H1 (cell line): ENCODE measurements at regions not wholly inside any gene's neighbourhood (a gene's known extent, or its start where the extent isn't known, plus 50 kb on each side); places are given as distances from the start of the nearest gene placed in this dataset.

ENCODE experiments used
- CTCF ChIA-PET: fragments of 300-600 bp; sonication (Branson Sonifier 250); formaldehyde crosslinking; loops from one replicate; lab custom pipeline; 2021; ENCODE audit not compliant: partially characterized antibody; lab: Charles Lee
- POLR2A ChIA-PET: fragments of 300-600 bp; sonication (Branson Sonifier 250); formaldehyde crosslinking; loops from one replicate; lab custom pipeline; 2021; ENCODE audit warnings: inconsistent platforms; ENCODE audit not compliant: partially characterized antibody; lab: Charles Lee
- DNase-seq, 2 experiments: peaks; one replicate each; pipeline versions ENCODE4 v3.0.0 to v3.0.0-alpha.2; 2010 to 2022; ENCODE audit warnings: low spot score in 2 of 2, low read depth in 1 of 2, mixed read lengths in 1 of 2
- FAIRE-seq: peaks from 2 replicates; lab custom pipeline; 2011; peaks lifted over from hg19 to GRCh38; lab: Jason Lieb, UNC
- H2AFZ ChIP-seq: 2 replicates; pipeline ENCODE4 v1.8.1; 2012; ENCODE audit warnings: low read length, inconsistent platforms
- H2AK5ac ChIP-seq: 2 replicates; pipeline ENCODE4 v1.6.1; 2013; ENCODE audit warnings: low read depth, low read length
- H2BK120ac ChIP-seq: replicated peaks from 2 replicates; pipeline ENCODE3; 2013; ENCODE audit warnings: low read depth, low read length, inconsistent platforms
- H2BK12ac ChIP-seq: 2 replicates; pipeline ENCODE4 v1.6.1; 2013; ENCODE audit warnings: low read depth, low read length
- H2BK15ac ChIP-seq: 2 replicates; pipeline ENCODE4 v1.6.1; 2013; ENCODE audit warnings: low read length
- H2BK20ac ChIP-seq: 2 replicates; pipeline ENCODE4 v1.6.1; 2013; ENCODE audit warnings: low read length
- H2BK5ac ChIP-seq: 2 replicates; pipeline ENCODE4 v1.6.1; 2013; ENCODE audit warnings: low read depth, low read length
- H3K14ac ChIP-seq: 2 replicates; pipeline ENCODE4 v1.6.1; 2013; ENCODE audit warnings: inconsistent platforms; ENCODE audit not compliant: insufficient read length
- H3K18ac ChIP-seq: 2 replicates; pipeline ENCODE4 v1.6.1; 2013; ENCODE audit warnings: low read length; ENCODE audit errors: extremely low read depth
- H3K23ac ChIP-seq: 2 replicates; pipeline ENCODE4 v1.6.1; 2013; ENCODE audit warnings: inconsistent platforms; ENCODE audit not compliant: insufficient read length
- H3K23me2 ChIP-seq: 2 replicates; pipeline ENCODE4 v1.6.1; 2013; ENCODE audit warnings: low read depth, low read length
- H3K27ac ChIP-seq: 2 replicates; pipeline ENCODE4 v1.6.1; 2011; ENCODE audit warnings: low read depth, low read length, inconsistent platforms
- H3K27me3 ChIP-seq, 4 experiments: replicated peaks in 1 of 4; 1 replicate in 1 of 4; 2 replicates in 3 of 4; pipeline versions ENCODE4 v1.6.1 to v1.8.1; 2011 to 2013; ENCODE audit warnings: low read length in 3 of 4, mild to moderate bottlenecking in 3 of 4, inconsistent platforms in 2 of 4, mixed read lengths in 2 of 4, moderate library complexity in 1 of 4; ENCODE audit not compliant: control insufficient read depth in 3 of 4, insufficient read depth in 3 of 4; ENCODE audit errors: extremely low read depth in 1 of 4
- H3K36me3 ChIP-seq, 4 experiments: 2 replicates each; pipeline versions ENCODE4 v1.6.1 to v1.8.1; 2011 to 2013; ENCODE audit warnings: mild to moderate bottlenecking in 4 of 4, low read length in 3 of 4, moderate library complexity in 2 of 4, control low read depth in 1 of 4, inconsistent platforms in 1 of 4; ENCODE audit not compliant: insufficient read depth in 4 of 4, control insufficient read depth in 2 of 4
- H3K4ac ChIP-seq: replicated peaks from 2 replicates; pipeline ENCODE3; 2013; ENCODE audit warnings: low read length, low read depth, mixed read lengths, inconsistent platforms; ENCODE audit not compliant: insufficient read length
- H3K4me1 ChIP-seq, 4 experiments: replicated peaks in 1 of 4; 1 replicate in 1 of 4; 2 replicates in 3 of 4; pipeline versions ENCODE4 v1.6.1 to v1.8.1; 2011 to 2013; ENCODE audit warnings: low read length in 3 of 4, inconsistent platforms in 2 of 4, mixed read lengths in 1 of 4; ENCODE audit not compliant: insufficient read depth in 4 of 4, control insufficient read depth in 3 of 4
- H3K4me2 ChIP-seq, 2 experiments: 2 replicates each; pipeline versions ENCODE4 v1.6.1 to v1.8.1; 2011 to 2013; ENCODE audit warnings: low read depth in 2 of 2, low read length in 2 of 2, control low read depth in 1 of 2, inconsistent platforms in 1 of 2, mild to moderate bottlenecking in 1 of 2; ENCODE audit not compliant: insufficient read depth in 1 of 2
- H3K4me3 ChIP-seq, 4 experiments: fragments of 200-600, 300-600 bp in 1 of 4; sonication (generic), shearing (Covaris generic), sonication (Bioruptor Twin) in 1 of 4; 2 replicates each; pipeline versions ENCODE4 v1.5.1 to v1.8.1; 2011 to 2016; ENCODE audit warnings: low read length in 4 of 4, low read depth in 3 of 4, control low read depth in 2 of 4, inconsistent platforms in 2 of 4, mild to moderate bottlenecking in 2 of 4, mixed read lengths in 1 of 4, moderate library complexity in 1 of 4; ENCODE audit not compliant: insufficient read depth in 2 of 4; ENCODE audit errors: extremely low read depth in 1 of 4
- H3K56ac ChIP-seq: replicated peaks from 2 replicates; pipeline ENCODE3; 2013; ENCODE audit warnings: low read depth, mild to moderate bottlenecking, mixed read lengths, low read length, inconsistent platforms; ENCODE audit not compliant: insufficient read length
- H3K79me1 ChIP-seq: 2 replicates; pipeline ENCODE4 v1.6.1; 2013; ENCODE audit warnings: low read depth, low read length, control low read depth
- H3K79me2 ChIP-seq, 2 experiments: 2 replicates each; pipeline versions ENCODE4 v1.6.1 to v1.8.1; 2012 to 2013; ENCODE audit warnings: low read length in 2 of 2, mild to moderate bottlenecking in 2 of 2, inconsistent platforms in 1 of 2; ENCODE audit not compliant: insufficient read depth in 2 of 2, control insufficient read depth in 1 of 2
- H3K9ac ChIP-seq, 4 experiments: replicated peaks in 1 of 4; 1 replicate in 1 of 4; 2 replicates in 3 of 4; pipeline versions ENCODE4 v1.6.1 to v1.8.1; 2011 to 2013; ENCODE audit warnings: low read depth in 3 of 4, low read length in 3 of 4, control low read depth in 2 of 4, mild to moderate bottlenecking in 2 of 4, moderate library complexity in 2 of 4, inconsistent platforms in 1 of 4; ENCODE audit errors: extremely low read depth in 1 of 4
- H3K9me3 ChIP-seq, 2 experiments: 2 replicates each; pipeline versions ENCODE4 v1.6.1 to v1.8.1; 2012 to 2013; ENCODE audit warnings: mild to moderate bottlenecking in 2 of 2, moderate library complexity in 2 of 2, control low read depth in 1 of 2, inconsistent platforms in 1 of 2, low read depth in 1 of 2, low read length in 1 of 2, mixed read lengths in 1 of 2; ENCODE audit not compliant: insufficient read depth in 2 of 2
- H4K20me1 ChIP-seq, 2 experiments: replicated peaks in 1 of 2; 2 replicates each; pipeline versions ENCODE3 to v1.8.1; 2011 to 2013; ENCODE audit warnings: inconsistent platforms in 2 of 2, low read length in 2 of 2, mild to moderate bottlenecking in 1 of 2; ENCODE audit not compliant: insufficient read depth in 2 of 2, control insufficient read depth in 1 of 2
- H4K5ac ChIP-seq: 2 replicates; pipeline ENCODE4 v1.6.1; 2013; ENCODE audit warnings: low read length, low read depth, mixed read lengths, inconsistent platforms; ENCODE audit not compliant: insufficient read length
- H4K8ac ChIP-seq: 2 replicates; pipeline ENCODE4 v1.8.0; 2013; ENCODE audit warnings: mild to moderate bottlenecking, moderate library complexity, low read length, inconsistent platforms; ENCODE audit not compliant: insufficient read depth; ENCODE audit errors: extremely low read depth
- H4K91ac ChIP-seq: replicated peaks from 2 replicates; pipeline ENCODE3; 2013; ENCODE audit warnings: low read length, mixed read lengths, inconsistent platforms; ENCODE audit not compliant: insufficient read length
- ATF3 ChIP-seq: IDR thresholded peaks from 2 replicates; pipeline ENCODE4 v1.6.1; 2011; ENCODE audit warnings: low read depth, mild to moderate bottlenecking, low read length; ENCODE audit not compliant: insufficient read depth
- CBX8 ChIP-seq: fragments of 300-800, 300-1000 bp; sonication (generic); IDR thresholded peaks from 2 replicates; pipeline ENCODE4 v1.7.1; 2016; ENCODE audit warnings: low read depth, low read length, borderline replicate concordance
- EGR1 ChIP-seq: IDR thresholded peaks from 2 replicates; pipeline ENCODE4 v1.6.1; 2011; ENCODE audit warnings: low read depth, low read length, borderline replicate concordance
- FOSL1 ChIP-seq: IDR thresholded peaks from 2 replicates; pipeline ENCODE4 v1.6.1; 2011; ENCODE audit warnings: mild to moderate bottlenecking, low read depth, low read length, moderate library complexity; ENCODE audit not compliant: insufficient read depth
- GABPA ChIP-seq: IDR thresholded peaks from 2 replicates; pipeline ENCODE4 v1.6.1; 2011; ENCODE audit warnings: mild to moderate bottlenecking, low read length, moderate library complexity, borderline replicate concordance; ENCODE audit not compliant: insufficient read depth
- JUN ChIP-seq: IDR thresholded peaks from 2 replicates; pipeline ENCODE4 v1.6.1; 2011; ENCODE audit warnings: low read depth, mild to moderate bottlenecking, improper control_type of control experiment, low read length
- KDM1A ChIP-seq: fragments of 200-600, 300-600 bp; sonication (generic); IDR thresholded peaks from 2 replicates; pipeline ENCODE4 v1.7.1; 2016; ENCODE audit warnings: mild to moderate bottlenecking, low read length, borderline replicate concordance
- MAX ChIP-seq: IDR thresholded peaks from 2 replicates; pipeline ENCODE4 v1.6.1; 2012; ENCODE audit warnings: inconsistent platforms
- POLR2AphosphoS5 ChIP-seq: IDR thresholded peaks from 2 replicates; pipeline ENCODE4 v1.6.1; 2011; ENCODE audit warnings: low read depth, low read length
- SP2 ChIP-seq: IDR thresholded peaks from 2 replicates; pipeline ENCODE4 v1.6.1; 2012; ENCODE audit warnings: mild to moderate bottlenecking, low read length, inconsistent platforms
- SP4 ChIP-seq: IDR thresholded peaks from 2 replicates; pipeline ENCODE4 v1.6.1; 2012; ENCODE audit warnings: low read length, inconsistent platforms
- WGBS, 2 experiments: shearing (Covaris generic) in 1 of 2; methylation state at CpG; one replicate each; pipeline versions ENCODE4 v1.1.6 to v1.1.7; 2013 to 2015; ENCODE audit warnings: low lambda C conversion rate in 2 of 2, mixed read lengths in 2 of 2, inconsistent platforms in 1 of 2, low coverage in 1 of 2, missing lambda C conversion rate in 1 of 2; ENCODE audit not compliant: insufficient replicate concordance in 2 of 2, insufficient coverage in 1 of 2, insufficient read length in 1 of 2; ENCODE audit errors: extremely low coverage in 1 of 2, missing lambda C conversion rate in 1 of 2; 5-methylcytosine and 5-hydroxymethylcytosine counted together

- Histone ChIP-seq H3K9ac (no peak overlapping the region), H3K9me3 (no peaks in the 10 kb centered on the region), H3K56ac (no peak overlapping the region), H3K79me1 (no peaks in the 10 kb centered on the region), H4K5ac (no peak overlapping the region), H2BK20ac (no peak overlapping the region), H4K20me1 (no peaks in the 10 kb centered on the region), H2BK12ac (no peak overlapping the region), H2BK120ac (no peak overlapping the region), H3K4me3 (no peak overlapping the region), H2AK5ac (no peak overlapping the region), H3K14ac (no peak overlapping the region), H3K4me1 (no peaks in the 10 kb centered on the region), H2BK15ac (no peak overlapping the region), H2BK5ac (no peak overlapping the region), H3K4ac (no peak overlapping the region), H3K27me3 (no peaks in the 10 kb centered on the region), H3K23me2 (no peaks in the 10 kb centered on the region), H4K91ac (no peak overlapping the region), H4K8ac (no peak overlapping the region), H3K36me3 (no peaks in the 10 kb centered on the region), H3K79me2 (no peaks in the 10 kb centered on the region), H3K18ac (no peak overlapping the region), H2AFZ (no peak overlapping the region), H3K27ac (no peak overlapping the region), H3K4me2 (no peak overlapping the region), H3K23ac (no peak overlapping the region)
- WGBS, 2 experiments = 91% methylated on average over 3 of the region's 3 CpGs; no CpG with 5 or more reads in 1 of the 2 experiments
- CTCF ChIA-PET = interaction anchor here (0.8 to 1.0 kb wide), 3 partner anchors 9 to 14 kb away, joined by 3 read pairs; no protein-coding TSS in a partner anchor
- no peak for FAIRE-seq
- no peak for DNase-seq
- TF ChIP-seq ATF3 = no peak
- no peak for TF ChIP-seq EGR1
- no peak for TF ChIP-seq SP2
- no peak for TF ChIP-seq GABPA
- no peak for TF ChIP-seq POLR2AphosphoS5
- TF ChIP-seq JUN = no peak
- no peak for TF ChIP-seq FOSL1
- TF ChIP-seq MAX = no peak
- no peak for TF ChIP-seq SP4
- TF ChIP-seq CBX8 = no peak
- no peak for TF ChIP-seq KDM1A
- POLR2A ChIA-PET = no interaction called here
These were observed 147.3 kb upstream of the FST start for GRCh38 chr5:53333160-53333559.
